Right kidney (tissue), 1 donor: ENCODE measurements at regions not wholly inside any gene's neighbourhood (a gene's known extent, or its start where the extent isn't known, plus 50 kb on each side); places are given as distances from the start of the nearest gene placed in this dataset.
"Not testable (repeated sequence)": the region's sequence is repeated elsewhere in the genome, so short reads cannot be mapped to it uniquely, and the experiment has no call there.

ENCODE experiments used
- DNase-seq: peaks from one replicate; pipeline ENCODE4 v3.0.0-alpha.2; 2016

DNA sequence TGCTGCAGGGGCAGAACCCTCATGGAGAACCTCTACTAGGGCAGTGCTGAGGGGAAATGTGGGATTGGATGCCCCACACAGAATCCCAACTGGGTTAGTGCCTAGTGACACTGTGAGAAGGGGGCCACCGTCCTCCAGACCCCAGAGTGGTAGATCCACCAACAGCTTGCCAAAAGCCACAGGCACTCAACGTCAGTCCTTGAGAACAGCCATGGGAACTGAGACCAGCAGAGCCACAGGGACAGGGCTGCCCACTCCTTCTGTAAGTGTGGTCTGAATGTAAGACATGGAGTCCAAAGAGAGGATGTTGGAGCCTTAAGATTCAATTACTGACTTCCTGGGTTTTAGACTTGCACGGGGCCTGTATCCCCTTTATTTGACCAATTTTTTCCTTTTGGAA lies 1451.5 kb downstream of the SI start:
- DNase-seq, result no peak

DNA sequence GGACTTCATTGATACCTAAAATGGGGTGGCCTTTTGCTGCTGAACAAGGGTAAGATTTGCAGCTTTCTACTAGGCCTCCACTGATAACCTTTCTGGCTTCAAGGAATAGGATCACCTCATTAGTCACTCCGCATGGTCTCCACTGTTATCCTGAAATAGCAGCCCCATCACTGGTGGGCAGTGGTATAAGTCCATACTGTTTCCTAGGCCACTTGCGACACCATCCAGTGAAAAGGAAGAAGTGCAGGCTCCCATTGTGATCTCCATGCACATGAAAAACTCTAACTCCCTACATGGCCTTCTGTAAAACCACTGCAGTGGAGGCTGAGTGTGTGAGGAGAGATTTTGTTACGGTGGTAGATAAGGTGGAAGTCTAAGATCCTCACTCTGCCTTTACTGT lies 1455.9 kb downstream of the SI start:
- no peak for DNase-seq

DNA sequence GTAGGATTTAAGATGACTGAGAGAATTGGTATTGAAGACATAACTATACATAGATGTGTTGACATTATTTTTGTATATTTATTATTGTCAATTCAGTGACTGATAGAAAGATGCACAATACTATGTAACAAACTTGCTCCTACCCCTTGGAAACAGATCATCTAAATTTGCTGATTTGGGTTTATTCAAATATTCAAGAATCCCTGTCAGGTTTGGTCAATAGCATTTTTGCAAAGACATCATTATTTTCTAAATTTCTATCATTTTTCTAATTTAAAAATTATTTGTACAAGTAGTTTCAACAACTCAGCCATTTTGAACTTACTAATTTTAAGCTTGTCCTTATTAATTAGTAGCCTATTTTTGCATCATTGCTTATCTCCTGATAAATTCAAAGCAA lies 1463.4 kb downstream of the SI start:
- no peak for DNase-seq

DNA sequence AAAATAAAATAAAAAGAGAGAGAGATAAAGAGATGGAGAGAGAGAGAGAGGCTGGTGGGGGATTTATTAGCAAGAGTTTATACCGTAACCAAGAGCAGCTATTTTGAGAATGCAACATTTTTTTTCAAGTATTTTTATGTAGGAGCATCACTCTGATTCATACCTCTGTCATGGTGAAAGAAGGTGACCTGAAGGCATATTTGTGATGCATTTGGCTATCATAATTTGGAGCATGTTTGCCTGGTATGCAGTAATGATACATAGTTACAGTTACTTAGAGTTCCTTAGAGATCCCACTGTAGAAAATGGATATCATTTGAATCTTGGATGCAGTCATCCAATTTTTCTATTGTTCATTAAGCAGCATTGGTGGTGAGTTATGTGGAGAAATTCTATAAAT lies 1472.4 kb downstream of the SI start:
- no peak for DNase-seq

- no peak for DNase-seq
Observed at GRCh38 chr3:163601426-163601825, 1476.9 kb downstream of the SI start.

GRCh38 chr3:163587342-163587741 lies 1491.0 kb downstream of the SI start:
- DNase-seq, result no peak

GRCh38 chr3:163582967-163583366 lies 1495.3 kb downstream of the SI start:
- DNase-seq, result no peak

DNA sequence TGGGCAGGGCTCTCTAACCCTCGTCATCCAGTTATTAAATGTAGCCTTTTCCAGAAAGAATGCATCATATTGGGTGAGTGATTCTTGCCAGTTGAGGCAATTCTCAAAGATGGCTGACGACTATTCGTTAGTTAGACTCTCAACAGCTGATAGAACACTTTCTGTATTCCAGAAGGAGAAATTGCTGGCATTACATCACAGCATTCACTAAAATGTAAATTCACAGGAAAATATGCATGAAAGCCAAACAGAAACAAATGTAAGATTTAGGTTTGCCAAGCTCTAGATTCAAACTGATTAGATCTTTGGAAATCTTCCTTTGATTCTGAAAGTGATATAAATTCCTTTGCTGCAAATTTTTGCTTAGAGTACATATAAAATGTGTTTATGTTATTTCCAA lies 1501.0 kb downstream of the SI start:
- DNase-seq, result no peak

DNA sequence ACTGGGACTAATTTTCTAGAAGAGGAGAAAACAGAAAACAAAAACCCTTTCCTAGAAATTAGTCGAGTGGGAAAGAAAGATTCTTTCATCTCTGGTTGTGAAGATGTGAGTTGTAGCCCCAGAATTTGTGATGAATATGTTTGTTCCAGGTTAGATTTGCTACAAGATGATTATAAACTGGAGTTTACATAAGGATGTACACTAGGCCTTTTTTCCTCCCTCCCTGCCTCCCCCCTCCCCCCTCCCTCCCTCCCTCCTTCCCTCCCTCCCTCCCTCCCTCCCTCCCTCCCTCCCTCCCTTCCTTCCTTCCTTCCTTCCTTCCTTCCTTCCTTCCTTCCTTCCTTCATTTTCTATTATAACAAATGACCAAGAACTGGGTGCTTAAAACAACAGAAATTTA lies 1502.0 kb downstream of the SI start:
- DNase-seq, result no peak

GRCh38 chr3:163573324-163573723 lies 1505.0 kb downstream of the SI start:
- DNase-seq, result no peak

- no peak for DNase-seq
Observed at GRCh38 chr3:163572856-163573255, 1505.4 kb downstream of the SI start.

GRCh38 chr3:163563485-163563884 lies 1514.8 kb downstream of the SI start:
- no peak for DNase-seq

GRCh38 chr3:163562625-163563024 lies 1515.7 kb downstream of the SI start:
- DNase-seq, result no peak

DNA sequence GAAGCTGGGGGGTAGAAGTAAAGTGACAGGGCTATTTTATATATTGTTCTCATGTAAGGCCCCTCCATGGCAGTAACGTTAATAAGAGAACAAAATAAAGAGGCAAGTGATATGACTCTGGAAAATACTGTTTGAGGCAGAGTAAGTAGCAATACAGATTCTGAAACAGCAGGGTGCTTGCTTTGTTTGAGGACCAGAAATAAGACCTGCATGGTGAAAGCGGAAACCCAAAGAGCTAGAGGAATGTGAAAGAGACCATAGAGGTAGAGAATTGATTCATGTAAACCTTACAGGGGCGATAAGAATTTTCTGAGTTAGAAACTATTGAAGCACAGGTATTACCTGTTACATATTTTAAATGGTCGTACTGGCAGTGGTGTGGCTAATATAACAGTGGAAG lies 1517.1 kb downstream of the SI start:
- DNase-seq, result no peak

GRCh38 chr3:163560459-163560858 lies 1517.8 kb downstream of the SI start:
- no peak for DNase-seq

GRCh38 chr3:163556813-163557523 lies 1521.3 kb downstream of the SI start:
- DNase-seq, result no peak

GRCh38 chr3:163555918-163556317 lies 1522.4 kb downstream of the SI start:
- DNase-seq, result no peak

- DNase-seq, result no peak
Observed at GRCh38 chr3:163552659-163552966, 1525.7 kb downstream of the SI start.

DNA sequence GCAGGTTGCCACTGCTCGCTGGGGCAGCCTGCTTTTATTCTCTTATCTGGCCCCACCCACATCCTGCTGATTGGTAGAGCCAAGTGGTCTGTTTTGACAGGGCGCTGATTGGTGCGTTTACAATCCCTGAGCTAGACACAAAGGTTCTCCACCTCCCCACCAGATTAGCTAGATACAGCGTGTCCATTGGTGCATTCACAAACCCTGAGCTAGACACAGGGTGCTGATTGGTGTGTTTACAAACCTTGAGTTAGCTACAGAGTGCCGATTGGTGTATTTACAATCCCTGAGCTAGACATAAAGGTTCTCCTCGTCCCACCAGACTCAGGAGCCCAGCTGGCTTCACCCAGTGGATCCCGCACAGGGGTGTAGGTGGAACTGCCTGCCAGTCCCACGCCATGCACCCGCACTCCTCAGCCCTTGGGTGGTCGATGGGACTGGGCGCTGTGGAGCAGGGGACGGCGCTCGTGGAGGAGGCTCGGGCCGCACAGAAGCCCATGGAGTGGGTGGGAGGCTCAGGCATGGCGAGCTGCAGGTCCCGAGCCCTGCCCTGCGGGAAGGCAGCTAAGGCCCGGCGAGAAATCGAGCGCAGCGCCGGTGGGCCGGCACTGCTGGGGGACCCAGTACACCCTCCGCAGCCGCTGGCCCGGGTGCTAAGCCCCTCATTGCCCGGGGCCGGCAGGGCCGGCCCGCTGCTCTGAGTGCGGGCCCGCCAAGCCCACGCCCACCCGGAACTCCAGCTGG lies 1526.2 kb downstream of the SI start:
- not testable (repeated sequence) for DNase-seq

- no peak for DNase-seq
Observed at GRCh38 chr3:163548015-163548414, 1530.3 kb downstream of the SI start.

DNA sequence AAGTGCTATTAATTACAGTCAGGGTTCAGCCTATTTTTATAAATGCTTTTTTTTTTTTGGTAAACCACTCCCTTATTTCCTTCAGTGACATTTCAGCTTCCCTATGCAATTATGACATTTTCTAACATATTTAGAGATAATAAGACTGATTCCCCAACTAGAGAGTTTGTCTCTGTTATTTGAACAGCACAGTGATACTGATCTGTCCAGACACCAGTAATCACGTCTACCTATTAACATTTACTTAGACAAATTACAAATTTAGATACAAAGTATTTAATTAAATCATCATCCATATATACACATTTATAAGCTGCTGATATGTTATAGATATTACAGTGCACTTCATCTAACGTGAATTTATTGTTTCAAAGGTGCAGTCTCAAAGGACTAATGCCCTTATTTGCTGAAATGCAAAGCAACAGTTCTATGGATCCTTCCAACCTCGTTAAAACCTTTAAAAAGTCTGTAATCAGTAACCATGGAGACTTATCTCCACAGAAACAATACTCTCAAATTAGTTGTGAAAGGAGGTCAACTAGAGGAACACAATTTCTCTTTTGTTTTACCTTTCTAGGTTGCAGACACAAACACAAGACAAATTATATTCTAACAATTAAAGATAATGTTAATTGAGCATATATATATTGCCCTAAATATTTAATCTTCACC lies 1531.1 kb downstream of the SI start:
- DNase-seq, result no peak

DNA sequence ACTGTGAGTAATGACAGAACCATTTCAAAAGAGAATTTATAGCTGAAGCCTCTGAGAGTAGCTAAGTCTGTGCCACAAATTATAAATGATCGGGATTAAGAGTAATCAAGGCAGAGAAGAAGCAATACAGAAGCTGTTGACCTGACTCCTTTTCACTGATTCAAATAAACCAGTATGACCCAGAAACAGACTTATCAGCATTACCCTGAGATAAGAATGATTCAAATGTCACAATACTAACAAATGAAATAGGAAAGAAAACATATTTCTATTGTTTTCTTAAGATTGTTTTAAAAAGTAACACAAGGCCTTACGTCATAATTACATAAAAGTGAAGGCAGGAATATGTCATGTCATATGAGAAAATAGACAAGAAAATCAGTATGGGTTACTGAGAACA lies 1534.6 kb downstream of the SI start:
- no peak for DNase-seq

DNA sequence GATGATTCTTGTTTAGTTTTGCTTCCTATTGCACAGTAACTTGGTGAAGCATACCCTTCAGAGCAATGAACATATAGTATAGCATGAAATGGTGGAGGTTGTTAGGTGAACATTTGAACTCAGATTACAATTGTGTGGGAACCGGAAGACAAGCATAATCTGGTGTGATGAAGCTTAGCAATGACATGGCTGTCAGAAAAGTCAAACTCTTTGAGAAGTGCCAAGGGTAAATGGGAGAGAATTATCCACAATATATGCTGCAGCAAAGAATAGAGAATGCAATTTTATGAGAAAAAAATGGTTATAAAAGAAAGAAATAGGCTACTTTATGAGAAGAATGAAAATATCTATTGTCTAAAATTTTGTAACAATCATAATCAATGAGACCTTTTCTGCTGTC lies 1536.7 kb downstream of the SI start:
- no peak for DNase-seq

DNA sequence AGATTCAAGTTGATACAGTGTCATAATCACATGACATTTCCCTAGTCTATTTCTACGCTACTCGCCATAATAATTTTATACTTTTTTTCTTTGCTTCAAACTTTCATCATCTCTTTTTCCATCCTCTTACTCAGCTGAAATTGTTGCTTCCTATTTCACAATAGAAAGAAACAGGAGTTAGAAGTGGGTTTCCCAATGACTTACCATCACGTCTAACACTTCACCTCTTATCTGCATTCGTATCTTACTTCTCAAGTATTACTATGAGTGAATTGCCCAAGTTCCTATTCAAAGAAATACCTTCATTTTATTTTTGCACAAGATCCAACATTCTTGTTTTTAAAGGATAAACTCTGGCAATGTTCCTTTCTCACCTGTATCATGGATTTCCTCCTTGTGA lies 1539.9 kb downstream of the SI start:
- DNase-seq, result no peak
